ENCODE measurements at regions not wholly inside any gene's neighbourhood (a gene's known extent, or its start where the extent isn't known, plus 50 kb on each side); places are given as distances from the start of the nearest gene placed in this dataset.

GRCh38 chr14:58969951-58970751, 218.3 kb upstream of the DAAM1 start:
- Histone ChIP-seq H3K36me3 (ENCODE audit: control insufficient read depth in 1 of 2, insufficient read depth in 2 of 2, low read length in 2 of 2) (no peaks in the 10 kb centered on the region), H3K4me1 (ENCODE audit: control insufficient read depth in 1 of 2, insufficient read depth in 2 of 2, low read length in 2 of 2) (no peaks in the 10 kb centered on the region), H2AFZ (ENCODE audit: low read depth, low read length, poor library complexity, severe bottlenecking) (no peak overlapping the region), H3K9ac (ENCODE audit: low read length) (no peak overlapping the region), H3K79me2 (ENCODE audit: insufficient read depth, low read length) (no peaks in the 10 kb centered on the region), H4K20me1 (ENCODE audit: insufficient read depth) (no peaks in the 10 kb centered on the region), H3K4me3 (replicated peaks in 1 of 2; ENCODE audit: low read depth in 1 of 2, low read length in 2 of 2) (no peak overlapping the region), H3K4me2 (ENCODE audit: low read length) (no peak overlapping the region), H3K9me2 (ENCODE audit: insufficient read depth) (no peaks in the 10 kb centered on the region), H3K9me3 (ENCODE audit: control insufficient read depth in 1 of 2, insufficient read depth in 1 of 2, low read depth in 1 of 2, low read length in 2 of 2) (no peaks in the 10 kb centered on the region), H3K27me3 (ENCODE audit: insufficient read depth, low read length) (no peaks in the 10 kb centered on the region), H3K27ac (ENCODE audit: low read depth, low read length) (no peak overlapping the region)
- DNase-seq (ENCODE audit: low read depth, low spot score) (no peak), ATAC-seq (no peak)
- ChIA-PET POLR2A (no interaction called here), RAD21 (ENCODE audit: low non-redundant PET in 1 of 2, low total read pairs in 2 of 2, uncharacterized antibody in 2 of 2, unreplicated experiment in 2 of 2) (no interaction called here), CTCF (no interaction called here)
- intact Hi-C loops (cut with micrococcal nuclease), result no loop called here
- no peak for TF ChIP-seq EGR1 (IDR thresholded peaks at IDR 0.05; ENCODE audit: low read depth)
- no peak for TF ChIP-seq SIN3A (IDR thresholded peaks at IDR 0.05; ENCODE audit: low read depth)
- no peak for TF ChIP-seq SRF (IDR thresholded peaks at IDR 0.05; ENCODE audit: low read depth)
- TF ChIP-seq MAX (IDR thresholded peaks at IDR 0.05), result no peak
- no peak for TF ChIP-seq JUND (IDR thresholded peaks at IDR 0.05)
- no peak for TF ChIP-seq ATF3 (IDR thresholded peaks at IDR 0.05)
- TF ChIP-seq ZNF274 (IDR thresholded peaks at IDR 0.05; ENCODE audit: low read depth, low read length), result no peak
- TF ChIP-seq CBX3 (IDR thresholded peaks at IDR 0.05; ENCODE audit: low read depth), result no peak
- TF ChIP-seq YY1 (IDR thresholded peaks at IDR 0.05; ENCODE audit: extremely low read depth, insufficient replicate concordance, low read depth, low read length), result no peak
- no peak for TF ChIP-seq FOSL1 (IDR thresholded peaks at IDR 0.05; ENCODE audit: low read depth)
- TF ChIP-seq POLR2A (IDR thresholded peaks at IDR 0.05; ENCODE audit: borderline replicate concordance, extremely low read depth, insufficient read depth, insufficient read length), result no peak
- TF ChIP-seq RAD21 (IDR thresholded peaks at IDR 0.05; ENCODE audit: low read depth), result no peak
- no peak for TF ChIP-seq ZFX (IDR thresholded peaks at IDR 0.05)
- TF ChIP-seq ELF1 (IDR thresholded peaks at IDR 0.05; ENCODE audit: borderline replicate concordance, low read depth), result no peak
- no TSS peak for BruUV-seq (replicated peaks)
